ENCODE measurements at regions not wholly inside any gene's neighbourhood (a gene's known extent, or its start where the extent isn't known, plus 50 kb on each side); places are given as distances from the start of the nearest gene placed in this dataset.

- Mint-ChIP-seq H3K9me3 (no peaks in the 10 kb centered on the region), H3K27me3 (peaks cover 4% of the 10 kb centered on the region), H3K27ac (no peak overlapping the region), H3K4me3 (no peak overlapping the region), H3K36me3 (ENCODE audit: low read depth) (no peaks in the 10 kb centered on the region), H3K4me1 (no peaks in the 10 kb centered on the region)
- DNase-seq = peak; percentile 67
- POLR2A ChIA-PET = no interaction called here
- CTCF ChIA-PET = interaction anchor here (0.9 to 2.1 kb wide), 10 partner anchors 9 to 304 kb away, joined by 3 to 9 read pairs (median 3); no protein-coding TSS in a partner anchor
Observed at GRCh38 chr4:53929955-53930798, 134.2 kb downstream of the CHIC2 start.

GRCh38 chr4:53929311-53929710 lies 135.1 kb downstream of the CHIC2 start:
- H3K4me3 Mint-ChIP-seq = no peak overlapping the region
- POLR2A ChIA-PET = no interaction called here

GRCh38 chr4:53928825-53929224 lies 135.6 kb downstream of the CHIC2 start:
- Mint-ChIP-seq H3K27me3 (peaks cover 7% of the 10 kb centered on the region), H3K9me3 (no peaks in the 10 kb centered on the region), H3K4me1 (no peaks in the 10 kb centered on the region), H3K27ac (no peak overlapping the region), H3K36me3 (ENCODE audit: low read depth) (no peaks in the 10 kb centered on the region), H3K4me3 (no peak overlapping the region)
- CTCF ChIA-PET = interaction anchor here (1.0 to 2.1 kb wide), 5 partner anchors 9 to 305 kb away, joined by 3 to 9 read pairs (median 6); no protein-coding TSS in a partner anchor
- DNase-seq = no peak
- POLR2A ChIA-PET = no interaction called here

More at GRCh38 chr4:53929311-53929710, 135.1 kb downstream of the CHIC2 start:
- Mint-ChIP-seq H3K9me3 (no peaks in the 10 kb centered on the region), H3K36me3 (ENCODE audit: low read depth) (no peaks in the 10 kb centered on the region), H3K27ac (no peak overlapping the region), H3K27me3 (peaks cover 7% of the 10 kb centered on the region), H3K4me1 (no peaks in the 10 kb centered on the region)
- CTCF ChIA-PET = interaction anchor here (0.9 to 2.1 kb wide), 8 partner anchors 10 to 304 kb away, joined by 3 to 9 read pairs (median 3); no protein-coding TSS in a partner anchor
- no peak for DNase-seq

- Mint-ChIP-seq H3K36me3 (ENCODE audit: low read depth) (no peaks in the 10 kb centered on the region), H3K27ac (no peak overlapping the region), H3K4me1 (no peaks in the 10 kb centered on the region), H3K9me3 (no peaks in the 10 kb centered on the region), H3K4me3 (no peak overlapping the region), H3K27me3 (peaks cover 3% of the 10 kb centered on the region)
- CTCF ChIA-PET = interaction anchor here (1.4 kb wide), 1 partner anchor 309 kb away, joined by 4 read pairs; no protein-coding TSS in a partner anchor
- POLR2A ChIA-PET = no interaction called here
- no peak for DNase-seq
Observed at GRCh38 chr4:53925050-53925605, 139.3 kb downstream of the CHIC2 start.

GRCh38 chr4:53924333-53925049 lies 139.9 kb downstream of the CHIC2 start:
- Mint-ChIP-seq H3K36me3 (ENCODE audit: low read depth) (no peaks in the 10 kb centered on the region), H3K9me3 (no peaks in the 10 kb centered on the region), H3K27ac (no peak overlapping the region), H3K4me1 (no peaks in the 10 kb centered on the region), H3K27me3 (peaks cover 5% of the 10 kb centered on the region), H3K4me3 (no peak overlapping the region)
- DNase-seq = no peak
- CTCF ChIA-PET = interaction anchor here (0.6 to 1.4 kb wide), 2 partner anchors 172 to 310 kb away, joined by 3 to 4 read pairs; no protein-coding TSS in a partner anchor
- POLR2A ChIA-PET = no interaction called here

GRCh38 chr4:53923921-53924320 lies 140.5 kb downstream of the CHIC2 start:
- Mint-ChIP-seq H3K27ac (no peak overlapping the region), H3K4me3 (no peak overlapping the region), H3K36me3 (ENCODE audit: low read depth) (no peaks in the 10 kb centered on the region), H3K9me3 (no peaks in the 10 kb centered on the region), H3K27me3 (peaks cover 5% of the 10 kb centered on the region), H3K4me1 (no peaks in the 10 kb centered on the region)
- POLR2A ChIA-PET = no interaction called here
- no peak for DNase-seq
- CTCF ChIA-PET = interaction anchor here (1.4 kb wide), 1 partner anchor 310 kb away, joined by 4 read pairs; no protein-coding TSS in a partner anchor

GRCh38 chr4:53921856-53922255 lies 142.5 kb downstream of the CHIC2 start:
- CTCF ChIA-PET = interaction anchor here (3.1 kb wide), 1 partner anchor 312 kb away, joined by 13 read pairs; no protein-coding TSS in a partner anchor

GRCh38 chr4:53920883-53921282 lies 143.5 kb downstream of the CHIC2 start:
- ChIA-PET POLR2A (no interaction called here), CTCF (interaction anchor here (1.0 to 3.1 kb wide), 2 partner anchors 12 to 313 kb away, joined by 5 to 13 read pairs; no protein-coding TSS in a partner anchor)
- peaks cover 12% of the 10 kb centered on the region for H3K27me3 Mint-ChIP-seq
- no peak overlapping the region for H3K27ac Mint-ChIP-seq
- H3K4me1 Mint-ChIP-seq = no peaks in the 10 kb centered on the region
- H3K36me3 Mint-ChIP-seq (ENCODE audit: low read depth) = no peaks in the 10 kb centered on the region
- no peaks in the 10 kb centered on the region for H3K9me3 Mint-ChIP-seq
- H3K4me3 Mint-ChIP-seq = no peak overlapping the region
- DNase-seq = no peak

More at GRCh38 chr4:53921856-53922255, 142.5 kb downstream of the CHIC2 start:
- Mint-ChIP-seq H3K9me3 (no peaks in the 10 kb centered on the region), H3K4me3 (no peak overlapping the region), H3K4me1 (no peaks in the 10 kb centered on the region), H3K27ac (no peak overlapping the region), H3K36me3 (ENCODE audit: low read depth) (no peaks in the 10 kb centered on the region), H3K27me3 (peaks cover 12% of the 10 kb centered on the region)
- no peak for DNase-seq
- POLR2A ChIA-PET = no interaction called here

GRCh38 chr4:53920116-53920515 lies 144.3 kb downstream of the CHIC2 start:
- DNase-seq = no peak
- POLR2A ChIA-PET = no interaction called here
- H3K27ac Mint-ChIP-seq = no peak overlapping the region

GRCh38 chr4:53919535-53919934 lies 144.9 kb downstream of the CHIC2 start:
- no peak for DNase-seq
- no peaks in the 10 kb centered on the region for H3K4me1 Mint-ChIP-seq
- no peaks in the 10 kb centered on the region for H3K9me3 Mint-ChIP-seq
- no peaks in the 10 kb centered on the region for H3K36me3 Mint-ChIP-seq (ENCODE audit: low read depth)
- ChIA-PET CTCF (interaction anchor here (1.7 kb wide), 1 partner anchor 10 kb away, joined by 6 read pairs; no protein-coding TSS in a partner anchor), POLR2A (no interaction called here)
- no peak overlapping the region for H3K27ac Mint-ChIP-seq
- H3K27me3 Mint-ChIP-seq = peaks cover 9% of the 10 kb centered on the region
- no peak overlapping the region for H3K4me3 Mint-ChIP-seq

More at GRCh38 chr4:53920116-53920515, 144.3 kb downstream of the CHIC2 start:
- no peaks in the 10 kb centered on the region for H3K4me1 Mint-ChIP-seq
- H3K9me3 Mint-ChIP-seq = no peaks in the 10 kb centered on the region
- no peaks in the 10 kb centered on the region for H3K36me3 Mint-ChIP-seq (ENCODE audit: low read depth)
- no peak overlapping the region for H3K4me3 Mint-ChIP-seq
- CTCF ChIA-PET = interaction anchor here (1.0 to 3.1 kb wide), 3 partner anchors 10 to 314 kb away, joined by 5 to 13 read pairs (median 6); no protein-coding TSS in a partner anchor
- H3K27me3 Mint-ChIP-seq = peaks cover 12% of the 10 kb centered on the region

- ChIA-PET POLR2A (no interaction called here), CTCF (interaction anchor here (1.3 kb wide), 1 partner anchor 13 kb away, joined by 3 read pairs; no protein-coding TSS in a partner anchor)
- H3K36me3 Mint-ChIP-seq (ENCODE audit: low read depth) = no peaks in the 10 kb centered on the region
- no peak overlapping the region for H3K27ac Mint-ChIP-seq
- no peaks in the 10 kb centered on the region for H3K9me3 Mint-ChIP-seq
- peaks cover 10% of the 10 kb centered on the region for H3K27me3 Mint-ChIP-seq
- DNase-seq = no peak
- no peaks in the 10 kb centered on the region for H3K4me1 Mint-ChIP-seq
- H3K4me3 Mint-ChIP-seq = no peak overlapping the region
Observed at GRCh38 chr4:53917729-53918128, 146.7 kb downstream of the CHIC2 start.

- Mint-ChIP-seq H3K4me1 (no peaks in the 10 kb centered on the region), H3K27ac (no peak overlapping the region), H3K4me3 (no peak overlapping the region), H3K9me3 (no peaks in the 10 kb centered on the region), H3K27me3 (peaks cover 11% of the 10 kb centered on the region), H3K36me3 (ENCODE audit: low read depth) (no peaks in the 10 kb centered on the region)
- ChIA-PET POLR2A (no interaction called here), CTCF (interaction anchor here (1.0 kb wide), 1 partner anchor 55 kb away, joined by 3 read pairs; no protein-coding TSS in a partner anchor)
- DNase-seq = no peak
Observed at GRCh38 chr4:53916431-53916889, 147.9 kb downstream of the CHIC2 start.
